ENCODE measurements at regions not wholly inside any gene's neighbourhood (a gene's known extent, or its start where the extent isn't known, plus 50 kb on each side); places are given as distances from the start of the nearest gene placed in this dataset.

GRCh38 chr7:89839329-89839728, 314.9 kb upstream of the STEAP1 start (continued):
- TF ChIP-seq IRF1 (CRISPR knock-in tag; IDR thresholded peaks at IDR 0.05; ENCODE audit: borderline replicate concordance) (no peak), SFPQ (IDR thresholded peaks at IDR 0.05; ENCODE audit: low read depth, low read length) (no peak), PTBP1 (IDR thresholded peaks at IDR 0.05; ENCODE audit: low read depth, low read length) (no peak), U2AF2 (optimal IDR thresholded peaks at IDR 0.05; ENCODE audit: low read depth, low read length) (no peak), NFE2L1 (tag; IDR thresholded peaks at IDR 0.05; ENCODE audit: borderline replicate concordance, low read depth) (no peak), GABPB1 (CRISPR knock-in tag; IDR thresholded peaks at IDR 0.05) (no peak), STAT5B (CRISPR knock-in tag; IDR thresholded peaks at IDR 0.05) (no peak), ETV6 (IDR thresholded peaks at IDR 0.05; ENCODE audit: borderline replicate concordance in 1 of 2, low read depth in 2 of 2, low read length in 1 of 2) (no peak), ETV6 (CRISPR knock-in tag; IDR thresholded peaks at IDR 0.05; ENCODE audit: borderline replicate concordance) (no peak), SP2 (IDR thresholded peaks at IDR 0.05; ENCODE audit: extremely low read depth, low read depth, low read length, poor library complexity, severe bottlenecking) (no peak), TCF7L2 (IDR thresholded peaks at IDR 0.05; ENCODE audit: low read depth, low read length) (no peak), ZNF134 (CRISPR knock-in tag; conservative IDR thresholded peaks at IDR 0.05) (no peak), RNF2 (IDR thresholded peaks at IDR 0.05) (no peak), NFYB (IDR thresholded peaks at IDR 0.05; ENCODE audit: extremely low read depth, insufficient read length) (no peak)

All from K562 (cell line).